Immature natural killer cell (primary cell): ENCODE measurements at regions not wholly inside any gene's neighbourhood (a gene's known extent, or its start where the extent isn't known, plus 50 kb on each side); places are given as distances from the start of the nearest gene placed in this dataset.
"Not testable (repeated sequence)": the region's sequence is repeated elsewhere in the genome, so short reads cannot be mapped to it uniquely, and the experiment has no call there.

Source experiments
- DNase-seq, 3 donors: peaks; one replicate each; pipeline ENCODE4 v3.0.0; 2022; ENCODE audit warnings: mixed read lengths in 1 of 3
- H3K27ac Mint-ChIP-seq, 6 donors: one replicate each; pipeline ENCODE4 v1.8.0; 2020; ENCODE audit warnings: mixed read lengths in 6 of 6, mild to moderate bottlenecking in 5 of 6, inconsistent platforms in 4 of 6, moderate library complexity in 3 of 6
- H3K27me3 Mint-ChIP-seq, 3 donors: one replicate each; pipeline ENCODE4 v1.8.0; 2020 to 2021; ENCODE audit warnings: low read depth in 3 of 3, mild to moderate bottlenecking in 3 of 3, mixed read lengths in 3 of 3, moderate library complexity in 3 of 3, inconsistent platforms in 1 of 3
- H3K36me3 Mint-ChIP-seq, 3 donors: one replicate each; pipeline ENCODE4 v1.8.0; 2020; ENCODE audit warnings: mixed read lengths in 3 of 3, inconsistent platforms in 2 of 3, mild to moderate bottlenecking in 2 of 3
- H3K4me1 Mint-ChIP-seq, 2 donors: one replicate each; pipeline ENCODE4 v1.8.0; 2020; ENCODE audit warnings: inconsistent platforms in 2 of 2, mild to moderate bottlenecking in 2 of 2, mixed read lengths in 2 of 2, moderate library complexity in 1 of 2
- H3K4me3 Mint-ChIP-seq, 5 donors: one replicate each; pipeline ENCODE4 v1.8.0; 2020; ENCODE audit warnings: mild to moderate bottlenecking in 5 of 5, mixed read lengths in 5 of 5, inconsistent platforms in 3 of 5, moderate library complexity in 3 of 5
- H3K9me3 Mint-ChIP-seq, 6 donors: one replicate each; pipeline ENCODE4 v1.8.0; 2020; ENCODE audit warnings: mild to moderate bottlenecking in 6 of 6, mixed read lengths in 6 of 6, inconsistent platforms in 4 of 6, moderate library complexity in 3 of 6

DNA sequence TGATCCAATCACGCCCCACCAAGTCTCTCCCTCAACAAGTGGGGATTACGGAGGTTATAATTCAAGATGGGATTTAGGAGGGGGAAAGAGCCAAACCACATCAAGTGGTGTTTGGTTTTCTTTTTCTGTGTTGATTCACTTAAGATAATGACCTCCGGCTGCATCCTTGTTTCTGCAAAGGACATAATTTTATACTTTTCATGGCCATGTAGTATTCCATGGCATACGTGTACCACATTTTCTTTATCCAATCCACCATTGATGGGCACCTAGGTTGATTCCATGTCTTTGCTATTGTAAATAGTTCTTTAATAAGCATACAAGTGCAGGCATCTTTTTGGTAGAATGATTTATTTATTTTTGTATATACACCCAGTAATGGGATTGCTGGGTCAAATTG lies 162.5 kb upstream of the JUN start:
- Mint-ChIP-seq H3K36me3 (no peaks in the 10 kb centered on the region), H3K27ac (no peak overlapping the region), H3K9me3 (no peaks in the 10 kb centered on the region), H3K4me3 (no peak overlapping the region), H3K27me3 (peaks cover 0 to 7% (median 1%) of the 10 kb centered on the region in 3 donors), H3K4me1 (peaks cover 61 to 62% of the 10 kb centered on the region in 2 donors)
- no peak for DNase-seq

DNA sequence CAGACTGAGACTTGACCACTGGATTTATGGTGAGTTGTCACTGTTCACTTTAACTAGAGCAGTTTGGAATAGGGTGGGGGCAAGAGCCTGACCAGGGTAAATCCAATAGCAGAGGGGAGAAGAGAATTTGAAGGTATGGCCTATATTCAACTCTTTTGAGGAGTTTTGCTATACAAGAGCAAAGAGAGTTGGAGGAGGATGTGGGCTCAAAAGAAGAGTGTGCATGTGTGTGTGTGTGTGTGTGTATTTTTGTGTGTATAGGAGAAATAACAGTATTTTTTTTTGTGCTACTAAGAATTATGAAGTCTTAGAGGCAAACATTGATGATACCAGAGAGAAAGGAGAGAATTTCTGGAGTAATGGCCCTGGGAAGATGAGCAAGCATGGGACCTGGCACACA lies 164.8 kb upstream of the JUN start:
- H3K4me3 Mint-ChIP-seq, result no peak overlapping the region
- peak overlapping the region in 1 of 6 donors; percentile 20 for H3K27ac Mint-ChIP-seq
- no peak for DNase-seq
- H3K4me1 Mint-ChIP-seq, result peaks cover 38 to 39% of the 10 kb centered on the region in 2 donors
- no peaks in the 10 kb centered on the region for H3K36me3 Mint-ChIP-seq
- no peaks in the 10 kb centered on the region for H3K9me3 Mint-ChIP-seq
- H3K27me3 Mint-ChIP-seq, result peaks cover 0 to 1% (median 0%) of the 10 kb centered on the region in 3 donors

DNA sequence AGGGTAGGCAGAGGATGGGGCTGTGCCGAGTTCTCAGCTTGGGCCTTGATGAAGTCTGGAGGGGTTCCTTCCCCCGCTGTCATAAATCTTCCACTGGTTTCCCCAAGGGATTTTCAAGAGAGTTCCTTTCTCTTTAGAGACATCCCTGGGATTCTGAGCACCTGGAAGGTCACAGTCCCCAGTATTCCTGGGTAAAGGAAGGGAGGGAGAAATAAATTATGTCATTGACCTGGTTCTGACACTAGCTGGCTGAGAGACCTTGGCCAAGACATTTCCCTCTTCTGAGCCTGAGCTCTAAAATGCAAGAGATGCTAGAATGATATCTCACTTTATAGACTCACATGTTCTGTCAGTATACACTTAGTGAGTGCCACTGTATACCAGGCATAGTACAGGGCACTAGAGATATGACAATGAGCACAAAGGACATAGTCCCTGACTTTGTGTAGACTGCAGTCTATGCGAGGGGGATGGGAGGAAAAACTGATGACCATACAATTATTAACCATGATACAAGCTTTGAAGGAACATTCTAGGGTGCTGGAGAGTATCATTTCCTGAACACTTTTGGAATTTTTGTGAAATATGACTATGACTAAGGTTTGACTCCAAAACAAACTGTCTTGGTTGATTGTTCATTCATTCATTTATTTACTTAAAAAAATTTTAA lies 165.8 kb upstream of the JUN start:
- Mint-ChIP-seq H3K27me3 (peaks cover 0 to 1% (median 0%) of the 10 kb centered on the region in 3 donors), H3K9me3 (no peaks in the 10 kb centered on the region), H3K36me3 (peaks cover 0 to 4% (median 0%) of the 10 kb centered on the region in 3 donors), H3K27ac (no peak overlapping the region), H3K4me3 (no peak overlapping the region), H3K4me1 (peaks cover 28 to 29% of the 10 kb centered on the region in 2 donors)
- DNase-seq, result no peak

DNA sequence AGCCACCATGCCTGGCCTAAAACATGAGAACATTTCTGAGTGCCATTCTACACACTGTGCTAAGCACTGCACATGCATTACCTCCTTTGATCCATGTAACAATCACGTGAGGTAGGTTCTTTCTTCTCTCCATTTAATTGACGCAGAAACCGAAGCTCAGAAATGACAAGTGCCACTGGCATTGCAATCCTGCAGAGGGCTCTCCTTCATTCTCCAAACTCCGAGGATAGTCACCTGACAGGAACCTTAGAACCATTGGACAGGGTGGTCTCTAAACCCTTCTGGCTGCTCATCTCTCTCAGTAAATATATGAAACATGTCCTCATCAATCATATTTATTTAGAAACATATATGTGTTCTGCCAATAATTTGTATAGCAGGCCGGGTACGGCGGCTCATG lies 167.1 kb upstream of the JUN start:
- H3K4me1 Mint-ChIP-seq, result peaks cover 30 to 32% of the 10 kb centered on the region in 2 donors
- no peak overlapping the region for H3K27ac Mint-ChIP-seq
- no peak overlapping the region for H3K4me3 Mint-ChIP-seq
- H3K27me3 Mint-ChIP-seq, result peaks cover 0 to 5% (median 0%) of the 10 kb centered on the region in 3 donors
- DNase-seq, result no peak
- no peaks in the 10 kb centered on the region for H3K9me3 Mint-ChIP-seq
- H3K36me3 Mint-ChIP-seq, result peaks cover 0 to 5% (median 0%) of the 10 kb centered on the region in 3 donors

DNA sequence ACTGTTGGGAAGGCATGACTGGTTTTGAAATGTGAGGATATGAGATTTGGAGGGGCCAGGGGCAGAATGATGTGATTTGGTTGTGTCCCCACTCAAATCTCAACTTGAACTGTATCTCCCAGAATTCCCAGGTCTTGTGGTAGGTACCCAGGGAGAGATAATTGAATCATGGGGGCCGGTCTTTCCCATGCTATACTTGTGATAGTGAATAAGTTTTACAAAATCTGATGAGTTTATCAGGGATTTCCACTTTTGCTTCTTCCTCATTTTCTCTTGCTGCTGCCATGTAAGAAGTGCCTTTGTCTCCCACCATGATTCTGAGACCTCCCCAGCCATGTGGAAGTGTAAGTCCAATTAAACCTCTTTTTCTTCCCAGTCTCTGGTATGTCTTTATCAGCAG lies 170.1 kb upstream of the JUN start:
- not testable (repeated sequence) for DNase-seq, H3K9me3 Mint-ChIP-seq, H3K27me3 Mint-ChIP-seq, H3K4me3 Mint-ChIP-seq
- H3K4me1 Mint-ChIP-seq, result peaks cover 27 to 32% of the 10 kb centered on the region in 2 donors
- H3K36me3 Mint-ChIP-seq, result peaks cover 0 to 13% (median 0%) of the 10 kb centered on the region in 3 donors
- H3K27ac Mint-ChIP-seq, result peak overlapping the region in 1 of 6 donors; percentile 17

DNA sequence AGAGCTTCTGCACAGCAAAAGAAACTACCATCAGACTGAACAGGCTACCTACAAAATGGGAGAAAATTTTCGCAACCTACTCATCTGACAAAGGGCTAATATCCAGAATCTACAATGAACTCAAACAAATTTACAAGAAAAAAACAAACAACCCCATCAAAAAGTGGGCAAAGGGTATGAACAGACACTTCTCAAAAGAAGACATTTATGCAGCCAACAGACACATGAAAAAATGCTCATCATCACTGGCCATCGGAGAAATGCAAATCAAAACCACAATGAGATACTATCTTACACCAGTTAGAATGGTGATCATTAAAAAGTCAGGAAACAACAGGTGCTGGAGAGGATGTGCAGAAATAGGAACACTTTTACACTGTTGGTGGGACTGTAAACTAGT lies 179.4 kb upstream of the JUN start:
- not testable (repeated sequence) for DNase-seq, H3K4me3 Mint-ChIP-seq, H3K27me3 Mint-ChIP-seq, H3K27ac Mint-ChIP-seq, H3K9me3 Mint-ChIP-seq, H3K36me3 Mint-ChIP-seq
- peaks cover 9 to 11% of the 10 kb centered on the region in 2 donors for H3K4me1 Mint-ChIP-seq

DNA sequence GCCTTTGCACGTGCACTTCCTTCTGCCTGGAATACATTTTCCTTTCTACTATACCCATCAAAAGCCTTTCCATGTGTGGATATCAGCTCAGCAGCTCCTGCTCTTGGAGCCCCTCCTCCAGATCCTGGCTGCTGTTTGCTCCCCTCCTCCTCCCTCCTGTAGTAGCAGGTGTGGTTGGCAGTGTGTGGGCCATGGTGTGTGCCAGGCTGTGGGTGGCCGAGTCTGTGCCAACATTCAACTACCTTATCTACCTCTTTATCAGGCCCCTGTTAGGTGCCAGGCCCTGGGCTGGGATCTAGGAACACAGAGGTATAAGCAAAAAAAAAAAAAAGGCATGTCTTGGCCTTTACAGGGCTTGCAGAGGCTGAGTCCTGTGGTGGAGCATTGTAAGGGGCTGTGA lies 180.6 kb upstream of the JUN start:
- H3K4me1 Mint-ChIP-seq, result peaks cover 20 to 23% of the 10 kb centered on the region in 2 donors

DNA sequence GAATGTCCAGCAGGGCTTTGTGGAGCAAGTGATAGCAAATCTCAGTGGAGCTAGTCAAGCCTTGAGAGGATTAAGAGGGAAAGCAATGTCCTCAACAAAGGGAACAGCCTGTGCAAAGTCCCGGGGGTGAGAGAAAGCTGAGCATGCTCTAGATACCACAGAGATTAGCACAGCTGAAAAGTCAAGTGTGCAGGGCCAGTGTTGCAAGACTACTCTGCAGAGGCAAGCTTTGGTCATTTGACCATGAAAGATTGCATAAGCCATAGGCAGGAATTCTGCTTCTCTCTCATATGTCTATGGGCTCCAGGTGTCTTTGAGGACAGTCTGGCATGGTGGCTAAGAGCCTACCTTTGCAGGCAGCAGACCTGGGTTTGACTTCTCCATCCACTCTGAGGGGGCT lies 181.0 kb upstream of the JUN start:
- no peak for DNase-seq
- Mint-ChIP-seq H3K27ac (no peak overlapping the region), H3K27me3 (peaks cover 0 to 3% (median 2%) of the 10 kb centered on the region in 3 donors), H3K36me3 (peaks cover 0 to 6% (median 4%) of the 10 kb centered on the region in 3 donors), H3K4me3 (no peak overlapping the region), H3K9me3 (no peaks in the 10 kb centered on the region), H3K4me1 (peaks cover 25% of the 10 kb centered on the region in 2 donors)

More for the DNA sequence above, 180.6 kb upstream of the JUN start:
- DNase-seq, result no peak
- peaks cover 0 to 3% (median 2%) of the 10 kb centered on the region in 3 donors for H3K27me3 Mint-ChIP-seq
- H3K4me3 Mint-ChIP-seq, result no peak overlapping the region
- peaks cover 0 to 6% (median 4%) of the 10 kb centered on the region in 3 donors for H3K36me3 Mint-ChIP-seq
- H3K9me3 Mint-ChIP-seq, result no peaks in the 10 kb centered on the region
- no peak overlapping the region for H3K27ac Mint-ChIP-seq

DNA sequence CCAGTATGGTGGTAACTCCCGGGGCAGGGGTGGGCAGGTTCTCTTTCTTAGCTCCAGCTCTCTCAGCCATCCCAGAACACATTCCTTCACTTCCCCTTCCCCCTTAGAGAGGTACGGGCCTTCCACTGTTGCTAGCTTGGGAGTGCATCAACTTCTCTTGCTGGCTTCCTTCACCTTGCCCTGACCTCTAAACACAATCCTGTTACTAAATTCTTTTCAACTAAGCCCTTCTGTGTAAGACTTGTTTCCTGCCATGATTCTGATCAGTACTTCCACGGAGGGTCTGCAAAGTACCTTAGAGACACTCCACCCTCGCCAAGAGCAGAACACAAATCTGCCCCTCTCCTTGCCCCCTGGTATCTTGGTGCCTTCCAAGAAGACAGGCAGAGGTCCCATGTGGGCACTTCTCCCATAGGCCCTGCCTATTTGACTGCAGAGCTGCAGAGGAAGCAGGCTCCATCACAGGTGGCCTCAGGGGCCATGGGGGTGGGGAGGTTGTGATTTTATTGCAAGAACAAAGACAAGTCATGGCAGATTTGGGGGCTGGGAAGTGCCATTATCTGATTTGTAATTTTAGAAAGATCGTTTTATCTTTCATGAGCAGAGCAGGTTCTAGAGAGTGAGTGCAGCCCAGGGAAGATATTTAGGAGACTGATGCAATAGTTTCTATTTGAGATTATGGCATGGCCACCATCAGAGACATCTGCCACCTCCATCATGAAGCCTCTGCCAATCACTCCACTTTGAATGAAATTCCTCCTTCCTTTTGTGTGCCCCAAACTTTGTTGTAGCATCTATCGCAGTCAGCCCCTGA lies 182.5 kb upstream of the JUN start:
- Mint-ChIP-seq H3K4me1 (peaks cover 25 to 26% of the 10 kb centered on the region in 2 donors), H3K27me3 (peaks cover 0 to 3% (median 0%) of the 10 kb centered on the region in 3 donors), H3K9me3 (no peaks in the 10 kb centered on the region), H3K27ac (peak overlapping the region in 1 of 6 donors; percentile 46), H3K4me3 (no peak overlapping the region), H3K36me3 (peaks cover 0 to under 1% (median 0%) of the 10 kb centered on the region in 3 donors)
- DNase-seq, result no peak

DNA sequence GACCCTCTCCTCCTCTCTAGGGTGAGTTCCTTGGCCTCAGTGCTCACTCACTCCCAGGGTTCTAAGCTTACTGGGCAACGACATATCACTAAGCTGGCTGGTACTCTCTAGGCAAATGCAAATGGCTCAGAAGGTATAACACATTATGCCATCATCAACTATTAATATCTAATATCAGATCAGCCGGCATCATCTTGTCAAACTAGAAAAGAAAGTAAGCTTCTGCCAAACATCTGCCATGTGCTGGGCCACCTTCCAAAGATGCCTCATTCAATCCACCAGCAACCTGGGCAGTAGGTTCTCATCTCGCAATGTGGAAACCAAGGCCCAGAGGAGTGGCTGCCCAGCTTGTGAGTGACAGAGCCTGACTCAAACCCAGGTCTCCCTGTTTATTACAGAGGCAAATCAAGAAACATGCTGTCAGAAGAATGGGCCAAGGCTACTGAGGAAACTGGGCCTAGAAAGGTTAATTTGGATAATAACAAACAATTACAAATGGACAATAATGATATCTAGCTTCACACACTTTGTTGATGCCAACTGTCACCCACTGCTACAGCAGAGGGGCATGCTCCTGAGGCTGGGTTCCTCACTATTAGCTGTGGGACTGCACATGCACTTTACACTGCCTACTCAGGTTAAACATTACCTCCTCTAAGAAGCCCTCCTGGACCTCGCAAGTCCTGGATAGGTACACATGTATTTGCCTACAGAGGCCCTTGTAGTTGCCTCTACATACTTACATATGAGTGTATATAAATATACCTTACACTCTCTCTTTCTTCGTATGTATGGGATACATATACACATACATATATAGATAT lies 183.3 kb upstream of the JUN start:
- Mint-ChIP-seq H3K9me3 (no peaks in the 10 kb centered on the region), H3K36me3 (no peaks in the 10 kb centered on the region), H3K27ac (peak overlapping the region in 1 of 6 donors; percentile 46), H3K27me3 (peaks cover 0 to 3% (median 0%) of the 10 kb centered on the region in 3 donors), H3K4me1 (peaks cover 25 to 26% of the 10 kb centered on the region in 2 donors), H3K4me3 (no peak overlapping the region)
- no peak for DNase-seq

DNA sequence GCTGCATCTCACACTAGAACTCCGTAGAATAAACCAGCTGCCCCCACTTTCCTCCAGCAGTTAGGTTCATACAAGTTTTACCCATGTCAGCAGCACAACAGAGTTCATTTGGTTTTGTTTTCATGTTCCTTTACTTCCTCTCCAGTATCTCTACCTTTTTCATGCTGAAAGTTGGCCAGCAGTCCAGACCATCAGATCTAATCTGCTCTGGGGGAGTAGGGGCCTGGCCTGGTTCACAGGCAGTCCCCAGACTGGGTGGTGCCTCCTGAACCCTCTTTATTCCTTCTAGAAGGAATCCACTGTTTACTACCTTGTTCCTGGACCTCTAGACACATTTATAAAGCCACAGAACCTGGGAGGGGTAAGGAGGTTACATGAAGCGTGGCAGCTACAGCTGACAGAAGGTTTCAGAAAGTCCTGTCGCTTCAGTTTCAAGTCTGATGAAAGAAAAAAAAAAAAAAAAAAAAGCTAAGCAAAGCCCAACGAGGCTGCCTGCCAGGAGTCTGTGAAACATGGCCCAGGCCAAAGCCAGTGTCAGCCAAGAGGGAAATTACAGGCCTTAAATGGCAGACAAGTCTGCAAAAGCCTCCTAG lies 184.6 kb upstream of the JUN start:
- no peaks in the 10 kb centered on the region for H3K9me3 Mint-ChIP-seq
- peak overlapping the region; percentile 5 to 56 (median 26) for H3K4me3 Mint-ChIP-seq
- DNase-seq, result peak; percentile 8 to 23 (median 15)
- H3K27me3 Mint-ChIP-seq, result peaks cover 0 to 3% (median 0%) of the 10 kb centered on the region in 3 donors
- H3K4me1 Mint-ChIP-seq, result peaks cover 25 to 26% of the 10 kb centered on the region in 2 donors
- no peaks in the 10 kb centered on the region for H3K36me3 Mint-ChIP-seq
- H3K27ac Mint-ChIP-seq, result peak overlapping the region; percentile 16 to 94 (median 84)

DNA sequence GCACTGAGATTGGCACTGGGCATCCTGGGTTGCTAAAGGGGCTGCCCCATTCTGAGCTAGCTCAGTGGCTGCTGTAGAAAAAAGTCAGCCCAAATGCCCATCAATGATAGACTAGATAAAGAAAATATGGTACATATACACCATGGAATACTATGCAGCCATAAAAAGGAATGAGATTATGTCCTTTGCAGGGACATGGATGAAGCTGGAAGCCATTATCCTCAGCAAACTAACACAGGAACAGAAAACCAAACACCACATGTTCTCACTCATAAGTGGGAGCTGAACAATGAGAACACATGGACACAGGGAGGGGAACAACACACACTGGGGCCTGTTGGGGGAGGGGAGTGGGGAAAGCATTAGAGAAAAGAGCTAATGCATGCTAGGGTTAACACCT lies 185.3 kb upstream of the JUN start:
- peaks cover 25% of the 10 kb centered on the region in 2 donors for H3K4me1 Mint-ChIP-seq
- peak overlapping the region in 3 of 6 donors; percentile 71 to 94 (median 93) for H3K27ac Mint-ChIP-seq
- H3K27me3 Mint-ChIP-seq, H3K36me3 Mint-ChIP-seq, H3K9me3 Mint-ChIP-seq: not testable (repeated sequence)
- peak in 2 of 3 donors; percentile 8 to 16 for DNase-seq
- peak overlapping the region in 3 of 5 donors; percentile 8 to 42 (median 23) for H3K4me3 Mint-ChIP-seq

DNA sequence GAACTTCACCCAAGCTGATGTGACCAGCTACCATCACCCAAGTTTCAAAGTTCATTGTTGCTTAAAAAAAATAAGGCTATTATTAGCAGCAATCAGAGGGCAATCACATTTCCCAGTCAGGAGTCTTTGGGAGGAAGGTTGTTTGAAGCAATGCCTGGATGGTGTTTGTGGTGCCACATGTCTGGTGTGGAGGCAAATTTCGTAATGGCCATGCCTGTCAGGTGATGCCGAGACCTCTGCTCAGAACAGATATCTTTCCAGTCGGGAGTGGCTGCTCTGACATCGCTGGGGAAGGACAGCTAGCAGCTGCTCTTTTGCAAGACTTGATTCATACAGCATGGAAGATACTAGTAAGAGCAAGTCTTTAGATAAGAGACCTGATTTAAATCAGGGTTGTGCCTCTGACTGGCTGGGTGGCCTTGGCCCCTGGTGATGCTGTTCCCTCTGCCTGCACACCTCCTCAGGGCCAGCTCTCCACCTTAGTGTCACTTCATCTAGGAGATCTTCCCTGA lies 187.8 kb upstream of the JUN start:
- peaks cover 22 to 25% of the 10 kb centered on the region in 2 donors for H3K4me1 Mint-ChIP-seq
- no peak overlapping the region for H3K4me3 Mint-ChIP-seq
- no peaks in the 10 kb centered on the region for H3K27me3 Mint-ChIP-seq
- H3K36me3 Mint-ChIP-seq, result no peaks in the 10 kb centered on the region
- H3K9me3 Mint-ChIP-seq, result no peaks in the 10 kb centered on the region
- no peak for DNase-seq
- no peak overlapping the region for H3K27ac Mint-ChIP-seq
